Karpas-422 (cell line): ENCODE measurements at regions not wholly inside any gene's neighbourhood (a gene's known extent, or its start where the extent isn't known, plus 50 kb on each side); places are given as distances from the start of the nearest gene placed in this dataset.

ENCODE experiments used
- DNase-seq: peaks from one replicate; pipeline ENCODE4 v3.0.0-alpha.2; 2015
- H2AFZ ChIP-seq: fragments of 200-600 bp; sonication (generic); 2 replicates; pipeline ENCODE4 v1.6.1; 2014; ENCODE audit warnings: antibody characterized with exemption, low read length, mixed read lengths
- H3K27ac ChIP-seq: fragments of 200-600 bp; sonication (generic); 2 replicates; pipeline ENCODE4 v1.5.1; 2014; ENCODE audit warnings: mild to moderate bottlenecking, low read length, moderate library complexity
- H3K27me3 ChIP-seq: fragments of 200-600 bp; sonication (generic); 2 replicates; pipeline ENCODE4 v1.6.1; 2014; ENCODE audit warnings: low read length, mixed read lengths
- H3K36me3 ChIP-seq: fragments of 200-600 bp; sonication (generic); 2 replicates; pipeline ENCODE4 v1.6.1; 2014; ENCODE audit warnings: low read length, mixed read lengths; ENCODE audit not compliant: insufficient read depth
- H3K4me1 ChIP-seq: fragments of 200-600 bp; sonication (generic); 2 replicates; pipeline ENCODE4 v1.6.1; 2014; ENCODE audit warnings: mild to moderate bottlenecking, low read length, mixed read lengths
- H3K4me2 ChIP-seq: fragments of 200-600 bp; sonication (generic); 2 replicates; pipeline ENCODE4 v1.6.1; 2014; ENCODE audit warnings: low read length, low read depth, mild to moderate bottlenecking; ENCODE audit not compliant: poor library complexity, severe bottlenecking
- H3K4me3 ChIP-seq: fragments of 200-600 bp; sonication (generic); 2 replicates; pipeline ENCODE4 v1.5.1; 2014; ENCODE audit warnings: mild to moderate bottlenecking, antibody characterized with exemption, low read length, mixed read lengths
- H3K79me2 ChIP-seq: fragments of 200-600 bp; sonication (generic); 2 replicates; pipeline ENCODE4 v1.6.1; 2014; ENCODE audit warnings: mild to moderate bottlenecking, low read length, mixed read lengths
- H3K9ac ChIP-seq: fragments of 200-600 bp; sonication (generic); 2 replicates; pipeline ENCODE4 v1.6.0; 2014; ENCODE audit warnings: low read length
- H3K9me2 ChIP-seq: fragments of 200-600 bp; sonication (generic), shearing (Covaris generic); replicated peaks from 2 replicates; pipeline ENCODE4 v1.6.0; 2014; ENCODE audit warnings: mild to moderate bottlenecking, low read length, moderate library complexity; ENCODE audit not compliant: insufficient read depth
- H3K9me3 ChIP-seq: fragments of 300-700, 200-600 bp; sonication (generic); 2 replicates; pipeline ENCODE4 v1.6.1; 2014; ENCODE audit warnings: low read length, mixed read lengths
- H4K20me1 ChIP-seq: fragments of 200-600 bp; sonication (generic); 2 replicates; pipeline ENCODE4 v1.6.1; 2014; ENCODE audit warnings: mild to moderate bottlenecking, antibody characterized with exemption, low read length, low read depth; ENCODE audit not compliant: insufficient read depth

GRCh38 chr2:63791387-63791786 lies 50.3 kb upstream of the UGP2 start:
- DNase-seq = no peak
- Histone ChIP-seq H3K36me3 (no peaks in the 10 kb centered on the region), H3K4me3 (no peak overlapping the region), H3K4me2 (no peak overlapping the region), H3K9me2 (no peaks in the 10 kb centered on the region), H3K27me3 (no peaks in the 10 kb centered on the region), H3K9ac (no peak overlapping the region), H3K27ac (no peak overlapping the region), H3K4me1 (no peaks in the 10 kb centered on the region), H4K20me1 (no peaks in the 10 kb centered on the region), H3K79me2 (no peaks in the 10 kb centered on the region), H3K9me3 (no peaks in the 10 kb centered on the region), H2AFZ (no peak overlapping the region)
